Lung (tissue), 11 donors: ENCODE measurements at regions not wholly inside any gene's neighbourhood (a gene's known extent, or its start where the extent isn't known, plus 50 kb on each side); places are given as distances from the start of the nearest gene placed in this dataset.

ENCODE experiments used
- ATAC-seq: fragments of 200-7000 bp; cut with Tn5 transposase; one replicate; pipeline ENCODE4 v1.9.1; 2020; ENCODE audit warnings: moderate number of reproducible peaks; ENCODE audit not compliant: insufficient read depth, low FRiP score
- DNase-seq, 3 donors: peaks; one replicate each; pipeline ENCODE4 v3.0.0-alpha.2; 2013 to 2017
- H3K27ac ChIP-seq, 2 donors: one replicate each; pipeline ENCODE4 v1.5.1; 2013; ENCODE audit warnings: mild to moderate bottlenecking in 2 of 2, moderate library complexity in 2 of 2, control low read depth in 1 of 2, inconsistent platforms in 1 of 2, low read depth in 1 of 2, low read length in 1 of 2
- H3K27me3 ChIP-seq, 3 donors: one replicate each; pipeline ENCODE4 v1.5.1; 2013; ENCODE audit warnings: low read length in 2 of 3; ENCODE audit not compliant: control insufficient read depth in 3 of 3, insufficient read depth in 3 of 3
- H3K36me3 ChIP-seq, 4 donors: one replicate each; pipeline ENCODE4 v1.5.1; 2013; ENCODE audit warnings: low read length in 4 of 4, mild to moderate bottlenecking in 1 of 4, moderate library complexity in 1 of 4; ENCODE audit not compliant: control insufficient read depth in 4 of 4, insufficient read depth in 4 of 4
- H3K4me1 ChIP-seq, 5 donors: one replicate each; pipeline ENCODE4 v1.5.1; 2013; ENCODE audit warnings: low read length in 5 of 5, mild to moderate bottlenecking in 2 of 5, moderate library complexity in 1 of 5; ENCODE audit not compliant: control insufficient read depth in 5 of 5, insufficient read depth in 5 of 5
- H3K4me3 ChIP-seq: one replicate; pipeline ENCODE4 v1.5.1; 2013; ENCODE audit warnings: mild to moderate bottlenecking, control low read depth, moderate library complexity
- H3K9ac ChIP-seq, 2 donors: one replicate each; pipeline ENCODE4 v1.5.1; 2013; ENCODE audit warnings: low read length in 2 of 2, control low read depth in 1 of 2; ENCODE audit not compliant: insufficient read depth in 1 of 2
- H3K9me3 ChIP-seq, 4 donors: one replicate each; pipeline ENCODE4 v1.5.1; 2013; ENCODE audit warnings: low read length in 3 of 4, mild to moderate bottlenecking in 1 of 4, moderate library complexity in 1 of 4; ENCODE audit not compliant: control insufficient read depth in 4 of 4, insufficient read depth in 3 of 4
- CTCF ChIP-seq: IDR thresholded peaks from 2 replicates; pipeline ENCODE4 v1.5.1; 2012; ENCODE audit warnings: mild to moderate bottlenecking; ENCODE audit errors: control extremely low read depth, extremely low read depth
- WGBS, 2 donors: extraction: QIAGEN DNeasy Blood & Tissue Kit; methylation state at CpG; one replicate each; pipeline ENCODE4 v1.1.7; 2013; 5-methylcytosine and 5-hydroxymethylcytosine counted together
- donor health status: control.
- donor health status: control.
- donor health status: Bipolar disorder and iron deficiency.
- donor health status: healthy.
- donor health status: DM: yes; HTN: yes; CAD: no.

GRCh38 chr3:64895106-64895990 lies 207.5 kb upstream of the ADAMTS9 start:
- no peak overlapping the region for H3K9ac ChIP-seq
- H3K9me3 ChIP-seq, result no peaks in the 10 kb centered on the region
- peaks cover 0 to 14% (median 4%) of the 10 kb centered on the region in 5 donors for H3K4me1 ChIP-seq
- H3K36me3 ChIP-seq, result no peaks in the 10 kb centered on the region
- ATAC-seq (no peak), DNase-seq (no peak)
- no peak for TF ChIP-seq CTCF
- no peaks in the 10 kb centered on the region for H3K27me3 ChIP-seq
- H3K4me3 ChIP-seq, result no peak overlapping the region
- WGBS, 2 donors, result 75 to 82% methylated on average over 6 of the region's 6 CpGs
- no peak overlapping the region for H3K27ac ChIP-seq

- 78 to 80% methylated on average over 5 of the region's 5 CpGs for WGBS, 2 donors
- no peak for ATAC-seq
- TF ChIP-seq CTCF, result no peak
These were observed 206.2 kb upstream of the ADAMTS9 start for GRCh38 chr3:64894006-64894405.

GRCh38 chr3:64892671-64893309 lies 205.0 kb upstream of the ADAMTS9 start:
- no peak overlapping the region for H3K4me3 ChIP-seq
- DNase-seq (peak; percentile 46 to 73 (median 51)), ATAC-seq (no peak)
- TF ChIP-seq CTCF, result no peak
- no peaks in the 10 kb centered on the region for H3K9me3 ChIP-seq
- H3K4me1 ChIP-seq, result peaks cover 0 to 31% (median 11%) of the 10 kb centered on the region in 5 donors
- H3K9ac ChIP-seq, result no peak overlapping the region
- H3K36me3 ChIP-seq, result no peaks in the 10 kb centered on the region
- H3K27me3 ChIP-seq, result no peaks in the 10 kb centered on the region
- no peak overlapping the region for H3K27ac ChIP-seq
- WGBS, 2 donors, result 87 to 91% methylated on average over 5 of the region's 5 CpGs

More at GRCh38 chr3:64894006-64894405, 206.2 kb upstream of the ADAMTS9 start:
- H3K27me3 ChIP-seq, result no peaks in the 10 kb centered on the region
- H3K9ac ChIP-seq, result no peak overlapping the region
- no peaks in the 10 kb centered on the region for H3K9me3 ChIP-seq
- H3K27ac ChIP-seq, result no peak overlapping the region
- no peak overlapping the region for H3K4me3 ChIP-seq
- DNase-seq, result peak in 1 of 3 donors; percentile 49
- peaks cover 2 to 22% (median 6%) of the 10 kb centered on the region in 5 donors for H3K4me1 ChIP-seq
- no peaks in the 10 kb centered on the region for H3K36me3 ChIP-seq
